NCI-H82 (cell line): ENCODE measurements at regions not wholly inside any gene's neighbourhood (a gene's known extent, or its start where the extent isn't known, plus 50 kb on each side); places are given as distances from the start of the nearest gene placed in this dataset.
A peak's percentile ranks its signal among the peaks of the same experiment; 100 is the strongest.

ENCODE experiments used
- DNase-seq: peaks from one replicate; lab custom pipeline; 2025; lab: John Stamatoyannopoulos, UW

DNA sequence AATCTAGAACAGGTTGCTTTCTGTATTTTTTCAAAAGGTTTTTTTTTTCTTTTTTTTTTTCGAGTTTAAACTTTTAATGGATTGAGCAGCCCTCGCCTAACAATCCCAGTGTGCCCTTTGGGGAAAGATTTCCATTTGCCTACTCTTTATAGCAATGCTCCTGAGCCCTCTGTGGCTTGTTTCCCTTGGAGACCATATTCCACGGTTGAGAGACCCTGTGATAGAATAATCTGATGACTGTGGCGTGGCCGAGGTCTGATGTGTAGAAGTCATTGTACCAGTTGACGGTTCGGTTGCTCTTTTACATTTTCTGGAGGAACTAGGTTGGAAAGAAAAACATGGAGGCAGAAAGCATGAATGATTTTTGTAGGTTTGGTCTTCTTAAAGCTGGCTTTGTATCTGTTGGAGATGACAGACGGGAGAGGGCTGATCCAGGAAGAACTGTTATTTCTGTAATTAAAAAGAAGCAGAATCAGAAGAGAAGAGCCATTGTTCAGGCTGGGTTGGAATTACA, 305.7 kb upstream of the NRIP1 start:
- DNase-seq, result no peak

- no peak for DNase-seq
These were observed 309.1 kb upstream of the NRIP1 start for GRCh38 chr21:15373941-15374340.

GRCh38 chr21:15379776-15380175, 315.0 kb upstream of the NRIP1 start:
- DNase-seq, result peak; percentile 66

DNA sequence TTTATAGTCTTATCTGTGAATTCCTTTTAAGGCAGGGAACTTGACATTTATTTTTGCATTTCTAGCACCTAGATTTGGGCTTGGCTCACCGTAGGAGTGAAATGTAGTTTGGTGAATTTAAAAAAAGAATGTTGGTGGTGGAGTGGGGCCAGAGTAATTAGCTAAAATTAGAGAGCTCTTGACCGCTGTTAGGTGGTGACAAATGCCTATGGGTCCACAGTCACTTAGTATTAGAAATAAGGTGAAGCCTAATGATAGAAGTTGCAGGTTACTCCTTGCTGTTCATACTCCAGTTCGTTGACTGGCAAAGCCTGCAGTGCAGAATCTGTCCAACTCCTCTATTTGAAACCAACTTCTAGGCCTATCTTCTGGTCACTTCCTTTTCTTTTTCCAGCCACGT, 318.8 kb upstream of the NRIP1 start:
- no peak for DNase-seq

- DNase-seq, result no peak
These were observed 325.2 kb upstream of the NRIP1 start for GRCh38 chr21:15390049-15390448.

DNA sequence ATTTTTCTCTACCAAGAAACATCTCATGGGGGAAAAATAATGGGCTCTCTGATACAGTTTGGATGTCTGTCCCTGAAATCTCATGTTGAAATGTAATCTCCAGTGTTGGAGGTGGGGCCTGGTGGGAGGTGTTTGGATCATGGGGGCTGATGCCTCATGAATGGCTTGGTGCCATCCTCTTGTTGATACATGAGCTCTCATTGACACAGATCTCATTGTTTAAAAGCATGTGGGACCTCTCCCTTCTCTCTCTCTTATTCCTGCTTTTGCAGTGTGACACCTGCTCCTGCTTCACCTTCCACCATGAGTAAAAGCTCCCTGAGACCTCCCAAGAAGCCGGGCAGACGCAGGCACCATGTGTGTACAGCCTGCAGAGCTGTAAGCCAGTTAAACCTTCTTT, 332.5 kb upstream of the NRIP1 start:
- no peak for DNase-seq

- no peak for DNase-seq
These were observed 328.9 kb upstream of the USP25 start for GRCh38 chr21:15400905-15401304.

GRCh38 chr21:15401331-15401730, 328.5 kb upstream of the USP25 start:
- no peak for DNase-seq

DNA sequence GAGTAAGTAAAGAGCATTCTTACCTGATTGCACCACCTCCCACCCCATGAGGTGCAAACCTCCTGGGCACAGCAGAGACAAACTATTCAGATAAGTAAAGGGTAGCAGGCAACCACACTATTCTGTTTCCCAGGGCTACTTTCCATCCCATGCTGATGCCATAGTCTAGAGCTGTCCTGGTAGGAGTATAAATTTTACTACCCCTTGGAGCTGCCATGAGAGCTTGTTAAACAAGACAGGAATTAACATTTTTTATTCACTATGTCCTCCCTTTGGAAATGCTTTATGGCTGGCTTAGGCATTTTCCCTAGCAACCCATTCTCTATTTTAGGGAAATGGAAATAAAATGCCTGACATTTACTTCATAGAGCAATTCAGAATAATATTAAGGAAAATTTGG, 324.6 kb upstream of the USP25 start:
- DNase-seq, result no peak

DNA sequence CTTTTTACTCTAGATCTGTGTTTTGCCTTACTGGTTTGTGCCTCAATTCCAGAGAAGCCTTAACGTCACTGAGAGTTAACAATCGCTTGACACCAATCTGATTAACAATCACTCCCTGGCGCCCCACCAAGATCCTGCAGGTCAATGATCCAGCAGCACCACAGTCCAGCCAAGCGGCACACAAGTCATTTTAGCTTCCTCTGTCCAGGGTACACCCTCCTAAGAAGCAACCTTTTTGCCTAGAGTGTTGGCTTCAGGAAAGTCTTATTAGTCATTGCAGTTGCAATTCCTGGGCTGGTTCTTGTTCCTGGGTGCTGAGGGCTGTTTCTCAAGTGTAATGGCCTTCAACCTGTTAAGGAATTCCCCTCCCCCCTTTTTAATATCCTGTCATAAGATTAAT, 323.0 kb upstream of the USP25 start:
- no peak for DNase-seq

- DNase-seq, result no peak
These were observed 322.2 kb upstream of the USP25 start for GRCh38 chr21:15407585-15407984.

DNA sequence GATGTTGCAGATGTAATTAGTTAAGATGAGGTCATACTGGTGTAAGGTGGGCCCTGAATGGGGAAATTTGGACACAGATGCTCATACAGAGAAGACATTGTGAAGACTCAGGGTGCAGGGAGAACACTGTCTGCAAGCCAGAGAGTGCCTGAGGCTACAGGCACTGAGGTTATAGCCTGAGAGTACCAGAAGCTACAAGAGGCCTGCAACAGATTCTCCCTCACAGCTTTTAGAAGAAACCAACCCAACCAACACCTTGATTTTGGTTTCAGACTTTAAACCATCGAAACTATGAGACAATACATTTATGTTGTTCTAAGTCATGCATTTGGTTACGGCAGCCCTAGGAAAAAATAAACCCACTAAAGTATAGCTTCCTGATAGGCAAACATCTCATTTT, 321.7 kb upstream of the USP25 start:
- DNase-seq, result no peak

DNA sequence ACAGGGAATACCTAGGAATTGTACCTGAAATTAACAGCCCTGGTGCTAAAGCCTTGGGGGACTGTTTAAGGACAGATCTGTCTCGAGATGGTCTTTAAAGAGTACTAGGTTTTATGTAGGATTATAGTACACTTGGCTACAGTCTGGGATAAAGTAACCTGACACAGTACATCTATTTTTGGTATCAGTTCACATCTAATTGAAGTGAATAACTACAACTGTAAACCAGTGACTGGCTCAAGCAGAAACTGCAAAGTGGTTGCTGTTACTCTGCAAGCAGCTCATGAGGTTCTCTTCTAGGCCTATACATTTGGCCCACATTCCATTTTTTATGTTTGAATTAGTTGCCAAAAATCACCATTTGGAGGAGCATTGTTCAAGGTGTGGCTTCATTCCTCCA, 320.8 kb upstream of the USP25 start:
- no peak for DNase-seq

GRCh38 chr21:15410853-15411252, 318.9 kb upstream of the USP25 start:
- DNase-seq, result no peak

- no peak for DNase-seq
These were observed 315.7 kb upstream of the USP25 start for GRCh38 chr21:15414057-15414456.

- DNase-seq, result no peak
These were observed 314.1 kb upstream of the USP25 start for GRCh38 chr21:15415541-15416261.

DNA sequence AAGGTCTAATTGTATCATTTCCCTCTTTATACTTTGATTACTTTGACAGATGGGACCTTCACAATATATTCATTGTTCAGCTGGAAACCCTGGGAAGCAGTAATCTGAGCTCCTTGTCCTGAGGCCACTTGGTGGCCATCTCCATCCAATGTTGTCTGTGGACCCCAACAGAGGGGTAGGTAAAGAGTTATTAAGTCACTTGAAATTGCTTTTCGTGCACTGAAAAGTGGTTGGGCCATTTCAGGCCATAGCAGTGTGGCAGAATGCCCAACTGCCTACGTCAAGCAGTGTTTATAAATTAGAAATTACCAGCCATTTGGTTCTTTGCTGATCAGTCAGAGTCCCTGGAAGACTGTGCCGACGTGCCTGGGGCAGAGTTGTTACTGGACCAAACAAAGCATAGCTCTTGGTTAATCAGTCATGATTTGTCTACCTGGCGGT, 308.3 kb upstream of the USP25 start:
- no peak for DNase-seq

DNA sequence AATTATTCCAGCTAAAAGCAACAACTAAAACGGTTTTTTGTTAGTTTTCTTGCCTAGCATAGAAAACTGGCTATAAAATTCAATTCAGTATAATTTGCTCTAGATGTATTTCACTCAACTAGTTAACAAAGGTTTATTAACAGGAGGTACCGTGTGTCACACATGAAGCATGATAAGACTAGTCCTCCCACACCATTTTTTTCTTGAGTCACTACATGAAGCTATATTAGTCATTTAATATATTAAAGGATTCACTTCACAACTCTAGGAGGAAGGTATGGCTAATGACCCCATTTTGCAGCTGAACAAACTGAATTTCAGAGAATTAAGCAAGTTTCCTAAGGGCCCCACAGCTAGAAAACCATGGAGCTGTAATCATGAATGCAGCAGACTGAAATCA, 307.8 kb upstream of the USP25 start:
- no peak for DNase-seq

GRCh38 chr21:15422783-15423182, 307.0 kb upstream of the USP25 start:
- no peak for DNase-seq

- no peak for DNase-seq
These were observed 305.9 kb upstream of the USP25 start for GRCh38 chr21:15423676-15424445.

DNA sequence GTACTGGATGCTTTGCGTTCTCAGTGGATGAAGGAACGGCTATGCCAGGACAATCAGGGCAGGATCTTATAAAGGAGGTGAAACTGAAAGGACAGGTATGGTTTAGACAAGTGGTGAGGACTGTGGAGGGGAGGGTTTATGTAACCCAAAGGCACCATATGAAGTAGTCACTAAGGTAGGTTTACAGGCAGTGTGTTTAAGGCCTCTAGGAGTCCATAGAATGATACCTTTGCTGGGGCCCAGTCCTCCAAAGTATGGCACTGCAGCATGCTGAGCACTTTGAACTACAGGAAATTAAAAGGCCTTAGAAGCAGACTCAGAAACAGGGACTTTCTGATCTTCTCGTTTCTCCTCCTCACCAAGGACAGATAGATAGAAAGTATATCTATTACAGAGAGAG, 304.7 kb upstream of the USP25 start:
- DNase-seq, result no peak

- DNase-seq, result peak; percentile 19
These were observed 299.8 kb upstream of the USP25 start for GRCh38 chr21:15430023-15430422.

DNA sequence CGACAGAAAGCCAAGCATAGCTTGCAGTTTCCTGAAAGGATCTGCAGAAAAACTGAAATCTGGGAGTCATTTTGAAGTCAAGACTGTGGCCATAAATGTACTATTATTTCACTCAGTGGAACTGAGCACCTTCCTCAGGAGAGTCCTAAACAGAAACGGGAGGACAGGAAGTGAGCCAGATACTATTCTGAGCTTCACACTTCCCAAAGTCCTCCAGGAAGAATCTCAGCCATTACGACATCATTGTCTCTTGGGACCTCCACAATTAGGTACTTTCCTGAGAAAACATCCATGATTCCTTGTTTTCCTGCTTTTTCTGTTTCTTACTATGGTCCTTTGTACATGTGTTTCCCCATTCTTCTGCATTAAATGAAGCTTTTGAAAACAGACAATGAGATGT, 299.2 kb upstream of the USP25 start:
- no peak for DNase-seq
